GM18499 (cell line): ENCODE measurements at regions not wholly inside any gene's neighbourhood (a gene's known extent, or its start where the extent isn't known, plus 50 kb on each side); places are given as distances from the start of the nearest gene placed in this dataset.
"Not testable (repeated sequence)": the region's sequence is repeated elsewhere in the genome, so short reads cannot be mapped to it uniquely, and the experiment has no call there.

Source experiments
- ATAC-seq: cut with Tn5 transposase; IDR thresholded peaks from one replicate; pipeline ENCODE4 v1.9.1; 2021; ENCODE audit warnings: moderate number of reproducible peaks; ENCODE audit not compliant: insufficient read depth, unreplicated experiment

DNA sequence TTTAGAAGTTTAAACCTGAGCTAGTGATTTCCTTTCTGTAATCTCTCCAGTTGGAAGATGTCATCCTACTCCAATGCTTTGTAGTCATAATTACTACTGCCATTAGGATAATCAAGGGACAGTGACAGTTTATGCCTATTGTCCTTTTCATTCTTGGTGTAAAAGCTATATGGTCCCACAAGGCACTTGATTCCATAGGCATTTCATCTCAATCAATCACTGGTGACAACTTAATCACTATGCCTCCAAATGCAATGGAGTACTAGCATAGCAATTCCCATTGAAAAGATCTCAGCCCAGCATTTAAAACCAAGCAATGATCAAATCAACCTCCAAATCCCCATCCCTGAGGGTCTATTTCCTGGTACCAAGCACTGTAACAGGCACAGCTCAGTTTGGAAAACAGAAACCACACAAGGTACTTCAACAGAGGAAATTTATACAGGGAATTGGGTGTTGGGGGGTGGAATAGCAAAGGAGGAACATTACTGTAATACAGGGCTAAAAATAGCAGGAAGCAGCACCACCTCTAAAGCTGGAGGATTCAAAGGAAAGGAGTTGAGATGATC is 51.0 kb downstream of the FHIP2A start:
- ATAC-seq, result no peak

GRCh38 chr10:114874827-114875411 is 53.3 kb downstream of the FHIP2A start:
- no peak for ATAC-seq

- not testable (repeated sequence) for ATAC-seq
These were observed 54.1 kb downstream of the FHIP2A start for GRCh38 chr10:114875590-114876081.

GRCh38 chr10:114876169-114876568 is 54.6 kb downstream of the FHIP2A start:
- no peak for ATAC-seq

DNA sequence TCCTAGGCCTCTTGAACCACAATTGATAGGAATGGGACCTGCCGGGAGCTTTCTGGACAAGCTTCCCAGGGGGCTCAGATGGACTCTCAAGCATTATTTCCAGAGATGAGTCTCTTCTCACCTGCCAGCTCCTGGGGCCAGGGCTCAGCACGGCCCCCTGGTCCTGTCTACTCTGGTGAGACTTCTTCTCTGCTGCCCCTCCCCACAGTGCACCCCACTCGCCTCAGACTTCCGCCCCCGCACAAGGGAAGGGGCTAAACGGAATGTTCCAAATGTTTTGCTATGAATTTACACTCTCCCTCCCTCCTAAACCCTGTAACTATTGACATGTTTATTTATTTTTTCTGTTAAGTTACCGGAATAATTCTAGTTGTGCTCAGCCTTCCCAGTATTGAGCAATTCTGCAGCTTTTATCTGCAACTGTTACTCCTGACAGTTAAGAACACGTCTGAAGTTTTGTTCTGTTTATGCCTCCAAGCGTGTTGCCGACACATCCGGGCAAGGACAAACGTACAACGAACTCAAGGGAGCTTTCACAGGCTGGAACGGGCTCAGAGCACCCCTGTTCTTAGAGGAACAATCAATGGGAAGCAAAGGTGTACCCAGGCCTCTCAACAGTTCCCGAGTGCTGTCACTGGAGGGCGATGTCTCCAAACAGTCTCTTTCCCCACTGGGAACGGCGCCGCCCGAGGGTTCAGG is 55.2 kb downstream of the FHIP2A start:
- peak; percentile 74 for ATAC-seq

GRCh38 chr10:114877301-114877644 is 55.7 kb downstream of the FHIP2A start:
- ATAC-seq, result no peak

GRCh38 chr10:114879093-114879492 is 57.5 kb downstream of the FHIP2A start:
- ATAC-seq, result no peak

GRCh38 chr10:114879541-114880158 is 58.1 kb downstream of the FHIP2A start:
- no peak for ATAC-seq

DNA sequence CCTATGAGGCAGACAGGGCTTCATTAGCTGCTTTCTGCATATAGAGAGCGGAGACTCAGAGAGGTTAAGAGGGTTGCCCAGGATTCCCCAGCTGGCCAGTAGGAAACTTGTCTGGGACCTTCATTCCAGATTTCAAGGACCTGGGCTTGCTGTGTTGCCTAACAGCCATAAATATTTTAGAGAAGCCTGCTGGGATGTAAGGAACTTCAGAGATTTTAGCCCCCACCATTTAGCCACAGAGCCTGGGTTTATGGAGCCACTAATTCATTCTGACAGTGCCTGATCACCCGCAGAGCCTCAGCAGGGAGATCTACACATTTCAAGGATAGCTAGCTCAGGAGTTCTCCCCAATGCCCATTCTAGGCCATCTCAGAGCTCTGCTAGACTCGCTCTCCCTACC is 56.6 kb upstream of the TRUB1 start:
- no peak for ATAC-seq

DNA sequence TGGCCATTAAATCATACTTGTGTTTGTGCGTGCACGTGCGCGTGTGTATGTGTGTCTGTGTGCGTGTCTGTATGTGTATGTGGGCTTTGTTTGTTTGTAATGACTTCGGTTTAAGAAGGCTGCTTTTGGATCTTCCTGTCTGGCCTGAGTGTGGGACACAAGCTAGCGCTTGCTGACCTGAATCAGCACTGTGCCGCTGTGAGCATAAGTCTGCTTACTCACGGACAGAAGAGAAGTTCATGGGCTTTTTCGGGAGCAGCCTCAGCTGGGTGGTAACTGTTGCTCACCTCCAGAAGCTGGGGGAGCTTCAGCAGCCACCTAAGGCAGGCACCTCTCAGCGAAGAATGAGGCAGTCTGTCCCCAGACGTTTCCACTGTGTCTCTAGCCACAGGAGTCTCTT is 56.1 kb upstream of the TRUB1 start:
- no peak for ATAC-seq

DNA sequence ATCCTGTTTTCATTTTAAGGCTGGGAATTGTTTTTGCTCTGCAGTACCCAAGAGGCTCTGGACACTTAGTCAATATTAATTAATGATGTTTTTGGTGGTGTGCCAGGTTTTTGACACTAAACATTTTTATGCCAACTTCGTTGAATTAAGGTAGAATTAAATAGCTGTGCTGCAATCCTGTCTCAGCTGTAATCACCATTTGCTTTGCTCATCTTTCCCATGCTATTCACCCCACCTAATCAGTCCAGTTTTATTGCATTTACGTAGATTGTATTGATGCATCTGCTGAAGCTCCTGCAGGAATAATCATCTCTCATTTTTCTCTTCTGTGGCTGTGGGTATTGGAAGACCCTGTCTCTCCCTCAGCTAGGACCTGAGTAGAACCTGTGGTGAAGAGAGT is 52.6 kb upstream of the TRUB1 start:
- ATAC-seq, result no peak
